Breast epithelium (tissue), 4 donors: ENCODE measurements at regions not wholly inside any gene's neighbourhood (a gene's known extent, or its start where the extent isn't known, plus 50 kb on each side); places are given as distances from the start of the nearest gene placed in this dataset.

Experiments
- DNase-seq, 2 donors: peaks; one replicate each; pipeline ENCODE4 v3.0.0-alpha.2; 2019; ENCODE audit warnings: low spot score in 2 of 2
- H3K27ac ChIP-seq, 2 donors: fragments of 200-600 bp; sonication (generic) in 1 of 2; one replicate each; pipeline ENCODE4 v1.5.1; 2016 to 2019; ENCODE audit warnings: mild to moderate bottlenecking in 1 of 2
- H3K27me3 ChIP-seq, 2 donors: fragments of 200-600 bp; sonication (generic) in 1 of 2; one replicate each; pipeline versions ENCODE4 v1.5.1 to v1.6.0; 2017 to 2019; ENCODE audit warnings: control low read depth in 1 of 2, mild to moderate bottlenecking in 1 of 2
- H3K36me3 ChIP-seq: fragments of 200-600 bp; one replicate; pipeline ENCODE4 v1.5.1; 2019
- H3K4me1 ChIP-seq, 2 donors: fragments of 200-600 bp; sonication (generic); one replicate each; pipeline ENCODE4 v1.5.1; 2016 to 2019; ENCODE audit warnings: control low read depth in 1 of 2
- H3K4me3 ChIP-seq, 3 donors: fragments of 200-600 bp; sonication (generic); 1 replicate in 2 of 3; 2 replicates in 1 of 3; pipeline ENCODE4 v1.5.1; 2016 to 2019; ENCODE audit warnings: mild to moderate bottlenecking in 3 of 3, moderate library complexity in 2 of 3
- H3K9me3 ChIP-seq, 2 donors: fragments of 200-600 bp; sonication (generic) in 1 of 2; one replicate each; pipeline ENCODE4 v1.5.1; 2016 to 2019; ENCODE audit warnings: control low read depth in 1 of 2
- CTCF ChIP-seq, 3 donors: fragments of 450-650 bp; IDR thresholded peaks; one replicate each; pipeline ENCODE4 v1.5.1; 2016 to 2017; ENCODE audit warnings: antibody characterized with exemption in 3 of 3, mild to moderate bottlenecking in 3 of 3, moderate library complexity in 3 of 3
- POLR2A ChIP-seq: fragments of 450-650 bp; IDR thresholded peaks from one replicate; pipeline ENCODE4 v1.6.1; 2016; ENCODE audit warnings: antibody characterized with exemption, mild to moderate bottlenecking, moderate library complexity
- POLR2AphosphoS5 ChIP-seq, 3 donors: sonication (generic); formaldehyde crosslinking; IDR thresholded peaks; one replicate each; pipeline ENCODE4 v1.6.1; 2017; ENCODE audit warnings: antibody characterized with exemption in 3 of 3
- intact Hi-C: fragments of 100-400 bp; cut with DNase I; formaldehyde crosslinking; loops from one replicate; pipeline ENCODE4 v1.15.1; 2023; ENCODE audit warnings: low total_unique reads

- no peaks in the 10 kb centered on the region for H3K9me3 ChIP-seq
- intact Hi-C loops, result no loop called here
- H3K27ac ChIP-seq, result no peak overlapping the region
- no peak overlapping the region for H3K4me3 ChIP-seq
- H3K27me3 ChIP-seq, result peaks cover 0 to 3% of the 10 kb centered on the region in 2 donors
- H3K4me1 ChIP-seq, result no peaks in the 10 kb centered on the region
- no peak for DNase-seq
- no peak for TF ChIP-seq POLR2A
- no peak for TF ChIP-seq CTCF (IDR thresholded peaks at IDR 0.05)
- no peak for TF ChIP-seq POLR2AphosphoS5 (IDR thresholded peaks at IDR 0.05)
- H3K36me3 ChIP-seq, result no peaks in the 10 kb centered on the region
Measured at GRCh38 chr1:115556236-115556635, 85.5 kb upstream of the VANGL1 start.

- H3K4me3 ChIP-seq, result no peak overlapping the region
- no peaks in the 10 kb centered on the region for H3K4me1 ChIP-seq
- no peak for DNase-seq
- H3K27ac ChIP-seq, result no peak overlapping the region
- TF ChIP-seq CTCF (IDR thresholded peaks at IDR 0.05), result no peak
- no peaks in the 10 kb centered on the region for H3K36me3 ChIP-seq
- peaks cover 0 to 3% of the 10 kb centered on the region in 2 donors for H3K27me3 ChIP-seq
- intact Hi-C loops, result no loop called here
- H3K9me3 ChIP-seq, result no peaks in the 10 kb centered on the region
Measured at GRCh38 chr1:115555446-115555845, 86.3 kb upstream of the VANGL1 start.

- Histone ChIP-seq H3K4me3 (no peak overlapping the region), H3K9me3 (no peaks in the 10 kb centered on the region), H3K36me3 (no peaks in the 10 kb centered on the region), H3K4me1 (no peaks in the 10 kb centered on the region), H3K27me3 (no peaks in the 10 kb centered on the region), H3K27ac (no peak overlapping the region)
- no peak for DNase-seq
- TF ChIP-seq POLR2AphosphoS5 (IDR thresholded peaks at IDR 0.05) (no peak), CTCF (IDR thresholded peaks at IDR 0.05) (no peak), POLR2A (no peak)
- intact Hi-C loops, result no loop called here
Measured at GRCh38 chr1:115547696-115548095, 94.1 kb upstream of the VANGL1 start.

GRCh38 chr1:115546846-115547245 lies 94.9 kb upstream of the VANGL1 start:
- Histone ChIP-seq H3K4me1 (no peaks in the 10 kb centered on the region), H3K9me3 (no peaks in the 10 kb centered on the region), H3K4me3 (no peak overlapping the region), H3K27ac (peak overlapping the region; percentile 25 to 81), H3K36me3 (no peaks in the 10 kb centered on the region), H3K27me3 (no peaks in the 10 kb centered on the region)
- no peak for DNase-seq
- intact Hi-C loops, result no loop called here
- TF ChIP-seq POLR2A, result no peak
- TF ChIP-seq POLR2AphosphoS5 (IDR thresholded peaks at IDR 0.05), result no peak
- no peak for TF ChIP-seq CTCF (IDR thresholded peaks at IDR 0.05)

- peak overlapping the region; percentile 77 to 81 for H3K27ac ChIP-seq
- no peaks in the 10 kb centered on the region for H3K9me3 ChIP-seq
- DNase-seq, result peak; percentile 52 to 72
- H3K4me1 ChIP-seq, result no peaks in the 10 kb centered on the region
- no peaks in the 10 kb centered on the region for H3K27me3 ChIP-seq
- peak in 1 of 3 donors; percentile 16 for TF ChIP-seq POLR2AphosphoS5 (IDR thresholded peaks at IDR 0.05)
- peak in 2 of 3 donors; percentile 15 to 38 for TF ChIP-seq CTCF (IDR thresholded peaks at IDR 0.05)
- no peak for TF ChIP-seq POLR2A
- peak overlapping the region in 1 of 3 donors; percentile 23 for H3K4me3 ChIP-seq
- no peaks in the 10 kb centered on the region for H3K36me3 ChIP-seq
- intact Hi-C loops, result no loop called here
Measured at GRCh38 chr1:115545791-115546733, 95.7 kb upstream of the VANGL1 start.
